Stimulated activated CD4-positive, alpha-beta T cell treated with anti-CD3 and anti-CD28 coated beads, Interleukin-4, amount 100 ng/mL, for 4 hours (primary cell): ENCODE measurements at regions not wholly inside any gene's neighbourhood (a gene's known extent, or its start where the extent isn't known, plus 50 kb on each side); places are given as distances from the start of the nearest gene placed in this dataset.
"Not testable (repeated sequence)": the region's sequence is repeated elsewhere in the genome, so short reads cannot be mapped to it uniquely, and the experiment has no call there.

Source experiments
- DNase-seq, 2 experiments: peaks; one replicate each; pipeline ENCODE4 v3.0.0-alpha.2; 2020

DNA sequence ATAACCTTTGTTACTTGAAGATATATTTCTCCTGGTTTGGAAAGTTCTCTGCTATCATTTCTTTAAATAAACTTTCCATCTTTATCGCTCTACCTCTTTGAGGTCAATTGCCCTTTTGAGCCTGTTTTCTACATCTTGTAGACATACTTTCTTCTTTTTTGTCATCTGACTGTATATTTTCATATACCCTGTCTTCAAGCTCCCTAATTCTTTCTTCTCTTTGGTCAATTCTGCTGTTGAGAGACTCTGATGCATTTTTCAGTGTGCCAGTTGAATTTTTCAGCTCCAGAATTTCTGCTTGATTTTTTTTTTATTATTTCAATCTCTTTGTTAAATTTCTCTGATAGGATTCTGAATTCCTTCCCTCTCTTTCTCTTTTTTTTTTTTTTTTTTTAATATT is 511.2 kb upstream of the GRAMD2B start:
- no peak for DNase-seq

DNA sequence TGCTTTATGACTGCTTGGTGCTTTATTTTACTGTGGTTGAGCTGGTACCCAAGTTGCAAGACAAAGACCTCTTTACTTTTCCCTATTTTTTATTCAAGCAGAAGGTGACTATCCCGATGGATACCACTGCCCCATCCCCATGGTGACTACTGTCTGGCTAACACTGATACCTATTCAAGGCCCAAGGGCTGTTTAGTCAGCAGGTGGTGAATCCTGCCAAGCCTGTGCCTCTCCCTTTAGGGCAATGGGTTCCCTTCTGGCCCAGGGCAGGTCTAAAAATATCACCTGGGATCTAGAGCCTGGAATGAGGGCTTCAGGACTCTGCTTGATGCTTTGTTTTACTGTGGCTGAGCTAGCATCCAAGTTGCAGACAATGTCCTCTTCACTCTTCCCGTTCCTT is 510.0 kb upstream of the GRAMD2B start:
- no peak for DNase-seq

DNA sequence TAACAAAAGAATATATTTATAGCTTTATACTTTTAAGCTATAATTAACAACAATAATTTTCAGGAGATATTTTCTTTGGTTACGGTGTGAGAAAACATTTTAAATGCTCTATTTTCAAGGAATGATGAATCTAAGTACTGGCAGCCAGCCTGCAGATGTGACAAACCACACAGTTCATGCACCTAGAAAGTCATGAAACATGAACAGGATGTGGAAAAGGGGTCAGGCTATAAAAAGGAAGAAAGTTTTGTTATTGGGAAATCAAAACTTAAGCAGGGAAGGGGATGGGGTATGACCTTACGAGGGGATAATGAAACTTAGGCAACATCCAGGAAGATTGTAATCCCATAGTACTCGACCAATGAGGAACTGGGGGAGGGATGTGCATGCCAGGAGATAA is 508.7 kb upstream of the GRAMD2B start:
- DNase-seq = no peak

DNA sequence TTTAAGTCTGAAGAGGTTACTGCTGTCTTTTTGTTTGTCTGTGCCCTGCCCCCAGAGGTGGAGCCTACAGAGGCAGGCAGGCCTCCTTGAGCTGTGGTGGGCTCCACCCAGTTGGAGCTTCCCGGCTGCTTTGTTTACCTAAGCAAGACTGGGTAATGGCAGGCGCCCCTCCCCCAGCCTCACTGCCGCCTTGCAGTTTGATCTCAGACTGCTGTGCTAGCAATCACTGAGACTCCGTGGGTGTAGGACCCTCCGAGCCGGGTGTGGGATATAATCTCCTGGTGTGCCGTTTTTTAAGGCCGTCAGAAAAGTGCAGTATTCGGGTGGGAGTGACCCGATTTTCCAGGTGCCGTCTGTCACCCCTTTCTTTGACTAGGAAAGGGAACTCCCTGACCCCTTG is 499.3 kb upstream of the GRAMD2B start:
- DNase-seq = not testable (repeated sequence)

DNA sequence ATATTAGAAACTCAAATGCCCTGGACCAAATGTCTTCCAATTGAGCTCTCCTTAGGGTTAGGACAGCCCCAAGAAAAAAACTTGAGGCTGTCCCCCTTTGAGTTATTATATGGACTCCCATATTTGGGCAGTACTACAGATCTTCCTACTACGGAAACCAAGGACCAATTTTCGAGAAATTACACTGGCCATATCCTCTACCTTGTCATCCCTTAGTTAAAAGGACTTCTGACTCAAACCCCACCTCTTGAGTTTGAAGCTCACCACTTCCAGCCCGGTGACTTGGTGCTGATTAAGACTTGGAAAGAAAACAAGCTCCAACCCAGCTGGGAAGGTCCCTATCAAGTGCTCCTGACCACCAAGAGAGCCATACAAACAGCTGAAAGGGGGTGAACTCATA is 497.0 kb upstream of the GRAMD2B start:
- DNase-seq = no peak

DNA sequence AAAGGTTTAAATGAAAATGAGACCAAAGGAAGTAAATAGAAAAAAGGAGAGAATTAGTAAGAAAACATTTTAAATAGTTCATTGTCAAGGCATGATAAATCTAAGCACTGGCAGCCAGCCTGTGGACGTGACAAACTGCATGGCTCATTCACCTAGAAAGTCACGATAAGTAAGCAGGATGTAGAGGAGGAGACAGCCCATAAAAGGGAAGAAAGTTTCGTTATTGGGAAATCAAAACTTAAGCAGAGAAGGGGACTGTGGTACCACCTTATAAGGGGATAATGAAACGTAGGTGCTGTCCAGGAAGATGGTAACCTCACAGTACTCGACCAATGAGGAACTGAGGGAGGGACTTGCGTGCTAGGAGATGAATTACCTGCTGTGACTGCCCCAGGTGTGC is 494.5 kb upstream of the GRAMD2B start:
- no peak for DNase-seq

DNA sequence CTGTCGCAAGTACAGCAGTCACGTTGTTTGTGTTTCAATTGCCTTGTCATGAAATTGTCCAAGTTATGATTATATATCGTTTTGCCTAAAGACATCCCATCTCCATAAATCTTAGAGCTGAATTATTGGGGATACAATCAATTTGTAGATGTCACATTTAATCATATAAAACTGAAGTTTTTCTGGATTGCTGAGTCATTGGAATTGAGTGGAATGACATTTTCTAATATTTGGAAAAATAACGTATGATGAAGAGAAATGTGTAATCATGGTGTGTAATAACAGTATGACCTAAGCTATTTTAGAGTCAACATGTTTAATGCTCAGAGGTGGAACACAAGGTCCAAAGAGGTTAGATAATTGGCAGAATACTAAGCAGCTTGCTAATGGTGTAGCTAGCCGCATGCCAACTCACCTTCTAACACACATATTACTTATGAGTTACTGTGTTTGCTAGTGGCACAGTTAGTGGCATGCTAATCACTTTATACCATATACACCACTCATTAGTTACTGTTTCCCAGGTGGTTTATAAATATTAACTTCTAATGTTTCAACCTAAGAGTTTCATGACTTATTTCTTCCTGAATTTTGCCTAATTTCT is 473.1 kb upstream of the GRAMD2B start:
- no peak for DNase-seq

DNA sequence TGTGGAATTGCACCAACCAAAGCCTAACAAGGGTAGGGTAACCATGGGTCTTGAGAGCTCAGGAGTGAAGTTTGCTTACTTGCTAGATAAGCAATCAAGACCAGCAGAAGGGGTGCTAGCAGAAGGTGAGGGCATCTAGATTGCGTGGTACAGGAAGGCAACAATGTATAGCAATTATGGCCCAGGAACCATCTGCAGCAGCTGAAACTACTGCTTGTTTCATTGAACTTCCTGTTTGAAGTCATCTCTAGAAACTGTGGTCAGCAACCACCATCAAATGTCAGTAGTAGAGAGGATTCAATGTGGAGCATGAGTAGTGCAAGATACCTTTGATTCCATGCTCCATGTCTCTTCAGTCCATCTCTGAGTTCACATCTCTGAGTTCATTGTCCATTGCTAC is 462.1 kb upstream of the GRAMD2B start:
- no peak for DNase-seq

DNA sequence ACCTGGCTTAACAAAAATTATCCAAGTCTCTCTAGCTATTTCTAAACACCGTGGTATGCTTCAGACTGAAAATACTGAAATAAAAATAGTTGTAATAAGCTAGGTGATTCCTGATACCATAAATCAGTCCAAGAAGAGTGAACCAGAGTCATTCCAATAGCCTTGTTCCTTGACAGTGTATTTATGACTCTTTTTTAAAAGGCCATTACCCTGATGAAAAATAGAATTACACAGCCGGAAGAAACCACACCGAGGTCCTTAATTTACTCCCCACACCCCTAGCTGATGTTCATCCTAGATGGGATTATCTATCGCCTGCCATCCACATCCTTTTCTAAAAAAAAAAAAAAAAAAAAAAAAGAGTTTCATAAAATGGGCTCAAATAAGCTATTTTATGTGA is 457.6 kb upstream of the GRAMD2B start:
- DNase-seq = no peak

DNA sequence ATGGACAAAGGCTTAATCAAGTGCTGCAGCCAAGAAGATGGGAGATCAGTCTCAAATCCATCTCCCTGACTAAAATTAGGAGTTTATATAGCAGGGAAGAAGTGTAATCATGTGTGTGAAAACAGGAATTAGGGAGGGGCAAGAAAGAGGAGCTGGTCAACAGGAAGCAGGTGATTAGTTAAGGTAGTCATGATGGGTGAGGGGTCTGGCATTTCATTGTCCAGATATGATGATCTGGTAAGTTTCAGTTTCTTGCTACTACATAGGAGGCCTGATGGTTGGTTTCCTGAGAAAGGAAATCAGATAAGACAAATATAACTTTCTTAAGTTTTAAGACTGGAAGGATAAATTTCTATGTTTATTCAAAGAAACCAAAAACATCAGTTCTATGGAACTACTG is 455.6 kb upstream of the GRAMD2B start:
- DNase-seq = no peak

DNA sequence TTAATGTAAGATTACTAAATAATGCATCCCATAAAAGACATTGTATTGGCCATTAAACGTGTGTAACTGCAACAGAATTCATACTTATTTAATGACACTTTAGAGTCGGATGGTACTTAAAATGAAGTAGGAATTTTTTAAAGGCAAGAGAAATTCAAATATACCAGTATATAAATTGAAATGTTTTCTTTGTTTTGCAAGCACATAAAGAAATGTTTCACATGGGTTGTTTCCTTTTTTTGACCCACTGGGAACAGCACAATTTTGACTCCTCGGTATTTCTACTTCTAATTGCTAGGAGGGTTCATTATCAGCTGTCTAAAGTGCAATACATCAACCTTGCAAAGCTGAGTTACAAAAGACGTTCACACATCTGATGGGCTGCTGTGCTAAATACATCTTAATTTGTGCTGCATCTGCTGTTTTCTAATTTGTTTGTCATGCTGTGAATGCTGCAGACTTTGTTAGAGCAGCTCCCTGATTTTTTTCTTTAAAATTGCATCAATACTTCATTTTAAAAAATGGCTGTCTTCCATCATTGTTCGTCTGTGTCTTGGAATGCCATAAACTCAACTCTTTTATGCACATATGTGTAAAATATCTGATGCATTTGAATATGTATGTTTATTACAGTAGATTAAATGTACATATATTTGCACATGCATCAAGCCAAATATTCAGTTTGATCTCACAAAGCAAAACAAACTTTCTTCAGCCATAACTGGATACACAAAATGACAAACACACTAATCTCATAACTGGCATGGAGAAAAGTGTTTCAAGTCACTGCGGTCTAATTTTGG is 454.0 kb upstream of the GRAMD2B start:
- DNase-seq = no peak

DNA sequence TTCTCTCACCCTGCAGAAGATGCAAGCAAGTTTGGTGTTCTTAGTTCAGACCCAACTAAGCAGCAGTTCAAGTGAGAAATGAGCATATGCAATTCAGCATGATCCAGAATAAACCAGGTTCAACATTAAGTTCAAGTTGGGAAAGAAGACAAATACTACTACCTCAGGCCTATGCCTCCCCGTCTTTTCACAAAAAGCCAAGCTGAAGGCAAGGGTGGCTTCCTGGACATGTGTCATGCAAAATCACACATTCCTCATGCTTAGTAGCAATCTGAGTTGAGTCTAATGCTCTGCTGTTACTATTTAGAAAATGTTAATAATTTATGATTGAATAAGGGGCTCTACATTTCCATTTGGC is 453.4 kb upstream of the GRAMD2B start:
- no peak for DNase-seq

DNA sequence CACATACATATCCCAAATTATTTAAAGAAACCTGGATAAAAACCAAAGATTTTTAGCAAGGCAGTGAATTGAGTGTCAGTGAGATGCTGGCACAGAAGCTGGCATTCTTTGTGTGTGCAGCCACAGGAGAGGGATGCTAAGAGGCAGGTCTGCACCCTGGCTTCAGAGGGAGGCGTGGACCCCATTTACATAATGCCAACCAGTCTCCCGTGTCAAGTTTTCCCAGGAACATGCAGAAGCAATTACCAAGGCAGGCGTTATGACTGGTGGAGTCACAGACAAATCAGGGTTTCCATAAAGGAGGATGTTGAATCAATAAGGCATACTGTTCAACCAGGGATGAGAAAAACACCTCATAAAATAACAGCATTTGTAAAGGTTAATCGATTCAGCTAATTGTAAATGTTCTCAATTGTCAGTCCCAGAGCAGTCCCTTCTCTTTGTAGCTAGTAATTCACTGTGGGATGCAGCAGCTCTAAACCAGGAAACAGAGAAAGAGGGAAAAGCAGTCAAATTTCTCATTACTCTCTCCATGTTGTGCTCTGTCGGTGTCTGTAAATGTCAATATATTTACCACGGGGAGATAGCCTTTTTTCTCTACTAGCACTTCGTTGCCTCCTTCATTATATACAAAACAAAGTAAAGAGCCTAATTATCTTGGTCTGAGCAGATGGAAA is 452.4 kb upstream of the GRAMD2B start:
- DNase-seq = no peak

DNA sequence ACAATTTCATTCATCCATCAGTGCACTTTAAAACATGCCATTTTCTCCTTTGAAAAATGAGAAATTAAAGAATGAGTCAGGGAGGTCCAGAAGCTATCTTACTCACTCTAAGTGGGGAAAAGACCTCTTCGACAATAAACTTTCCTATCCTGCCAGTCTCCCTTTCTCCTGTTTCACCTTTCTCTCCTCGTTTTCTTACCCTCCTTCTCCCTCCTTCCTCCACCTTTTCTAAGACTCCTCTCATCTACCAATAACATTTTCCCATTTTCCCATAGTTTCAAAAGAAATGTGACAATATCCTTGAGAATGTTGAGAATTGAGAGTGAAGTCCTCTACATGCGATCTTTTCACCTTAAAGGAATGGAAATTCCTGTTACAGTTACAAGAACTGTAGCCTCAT is 450.5 kb upstream of the GRAMD2B start:
- DNase-seq = no peak

DNA sequence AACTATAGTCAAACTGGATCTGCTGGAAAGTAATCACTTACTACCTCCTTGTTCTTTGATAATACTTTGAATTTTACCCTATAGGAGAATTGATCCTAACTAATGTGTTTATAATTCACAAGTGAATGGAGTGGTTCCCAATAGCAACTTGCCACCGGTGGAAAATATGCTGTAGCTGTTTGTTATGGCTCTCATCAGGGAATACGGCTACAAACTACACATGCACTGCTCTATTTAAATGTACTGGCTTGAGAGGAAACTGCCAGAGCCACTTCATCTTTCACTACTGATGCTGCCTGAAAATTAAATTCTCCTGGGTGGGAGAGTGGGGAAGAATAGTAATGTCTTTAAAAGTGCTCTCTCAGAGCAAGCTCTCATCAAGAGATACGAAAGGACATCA is 448.5 kb upstream of the GRAMD2B start:
- no peak for DNase-seq

DNA sequence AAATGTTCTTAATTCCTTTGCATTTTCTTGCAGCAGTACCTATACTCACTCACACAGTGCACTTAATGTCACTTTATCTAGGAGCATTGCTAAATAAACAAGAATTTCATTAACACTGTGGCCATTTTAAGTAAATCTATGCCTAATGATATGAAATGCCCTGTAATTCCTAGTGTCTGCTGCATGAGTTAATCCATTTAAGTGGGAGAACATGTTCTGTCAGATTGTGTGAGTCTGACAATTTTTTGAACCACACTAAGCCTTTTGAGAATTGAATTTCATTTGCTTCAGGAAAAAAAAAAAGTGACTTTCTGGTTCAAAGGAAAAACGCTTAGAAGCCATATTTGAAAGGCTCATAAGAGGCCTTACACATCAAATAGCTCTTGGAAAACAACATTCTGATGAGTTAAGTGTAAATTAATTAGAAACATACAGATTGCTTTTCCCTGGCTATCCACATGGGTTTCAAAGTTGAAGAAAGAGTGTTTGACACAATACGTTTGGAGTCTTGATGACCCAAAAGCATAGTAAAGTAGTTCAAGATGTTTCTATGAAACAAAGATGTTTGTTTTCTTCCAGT is 446.7 kb upstream of the GRAMD2B start:
- no peak for DNase-seq

DNA sequence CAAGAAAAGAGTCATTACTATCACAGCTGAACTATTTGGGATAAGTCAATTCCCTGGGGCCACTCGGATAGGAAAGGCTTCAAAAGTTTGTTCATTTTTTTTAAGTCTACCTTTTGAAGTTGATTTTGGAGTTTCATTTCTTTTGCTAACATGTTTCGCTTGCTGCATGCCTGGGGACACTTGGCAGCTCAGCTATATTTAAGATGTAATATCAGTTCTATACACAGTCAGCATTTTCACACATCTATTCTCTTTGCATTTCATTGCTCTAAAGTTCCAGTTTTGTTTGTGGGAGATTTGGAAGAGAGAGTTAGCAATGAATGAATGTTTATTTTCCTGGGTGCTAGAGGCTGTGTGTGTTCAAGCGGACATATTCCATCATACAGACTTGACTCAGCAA is 445.2 kb upstream of the GRAMD2B start:
- DNase-seq = no peak

DNA sequence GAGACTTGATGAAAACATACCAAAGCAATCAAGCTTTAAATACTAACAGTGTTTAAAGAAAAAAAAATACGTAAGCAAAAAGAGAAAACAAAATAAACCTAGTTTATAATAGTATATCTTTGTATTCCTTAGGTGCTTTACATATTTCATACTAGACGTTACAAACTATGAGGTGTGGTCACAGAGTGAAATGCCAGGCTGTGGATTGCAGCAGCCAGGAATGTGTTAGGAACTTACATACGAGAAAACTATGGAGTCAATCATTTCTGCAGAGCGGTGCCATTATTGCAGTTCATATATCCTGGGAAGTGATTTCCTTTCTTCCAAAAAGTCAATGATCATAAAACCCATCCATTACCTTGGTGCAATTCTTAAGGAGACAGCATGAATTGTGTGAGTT is 443.6 kb upstream of the GRAMD2B start:
- DNase-seq = no peak

DNA sequence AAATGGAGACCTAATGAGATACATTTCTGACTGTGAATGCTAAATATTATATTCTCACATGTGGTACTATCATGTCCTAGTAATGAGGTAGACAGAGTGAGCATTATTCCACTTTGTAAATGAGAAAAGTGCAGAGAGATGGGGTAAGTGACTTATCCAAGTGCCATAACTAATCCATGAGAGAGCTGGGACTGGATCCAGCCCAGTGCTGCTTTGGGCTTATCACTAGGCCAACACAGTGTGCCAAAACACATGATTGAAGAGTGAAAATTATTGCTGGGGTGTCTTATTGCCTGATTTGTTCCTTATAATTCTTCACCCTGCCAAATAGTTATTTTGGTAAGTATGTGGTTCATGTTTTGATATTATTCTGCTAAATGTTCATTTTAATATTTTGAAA is 442.2 kb upstream of the GRAMD2B start:
- DNase-seq = no peak

DNA sequence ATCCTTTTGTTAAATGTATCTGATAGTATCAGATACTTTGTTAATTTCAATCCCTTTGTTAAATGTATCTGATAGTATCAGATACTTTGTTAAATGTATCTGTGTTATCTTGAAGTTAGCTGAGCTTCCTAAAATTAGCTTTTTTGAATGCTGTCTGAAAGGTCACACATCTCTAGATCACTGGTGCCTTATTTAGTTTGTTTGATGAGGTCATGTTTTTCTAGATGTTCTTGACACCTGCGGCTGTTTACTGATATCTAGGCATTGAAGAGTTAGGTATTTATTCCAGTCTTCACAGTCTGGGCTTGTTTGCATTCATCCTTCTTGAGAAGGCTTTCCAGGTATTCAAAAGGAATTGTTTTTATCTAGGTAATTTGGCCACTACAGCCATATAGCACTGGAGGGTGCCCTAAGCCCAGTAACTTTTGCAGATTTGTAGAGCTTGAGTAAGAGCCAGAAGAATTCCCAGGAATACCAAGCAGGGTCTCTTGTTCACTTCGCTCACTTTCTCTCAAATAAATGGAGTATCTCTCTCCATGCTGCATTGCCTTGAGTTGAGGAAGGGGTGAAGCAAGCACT is 435.4 kb upstream of the GRAMD2B start:
- no peak for DNase-seq

DNA sequence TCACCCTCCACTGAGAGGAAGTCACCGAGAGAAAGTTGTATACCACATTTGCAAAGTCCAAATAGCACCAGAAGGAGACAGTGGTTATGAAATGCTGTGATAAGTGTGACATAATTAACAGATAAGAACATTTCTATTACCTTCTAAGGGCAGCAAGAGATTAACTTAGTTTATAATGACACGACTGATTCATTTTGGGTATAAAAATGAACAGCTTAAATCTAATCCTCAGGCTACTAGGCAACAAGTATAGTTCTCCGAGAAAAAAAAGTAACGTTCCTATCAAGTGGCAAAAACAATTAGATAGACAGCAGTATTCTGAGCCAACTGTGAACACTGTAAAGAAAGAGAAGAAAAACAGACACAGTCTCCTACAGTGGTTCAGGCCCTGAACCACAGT is 431.2 kb upstream of the GRAMD2B start:
- DNase-seq = no peak

DNA sequence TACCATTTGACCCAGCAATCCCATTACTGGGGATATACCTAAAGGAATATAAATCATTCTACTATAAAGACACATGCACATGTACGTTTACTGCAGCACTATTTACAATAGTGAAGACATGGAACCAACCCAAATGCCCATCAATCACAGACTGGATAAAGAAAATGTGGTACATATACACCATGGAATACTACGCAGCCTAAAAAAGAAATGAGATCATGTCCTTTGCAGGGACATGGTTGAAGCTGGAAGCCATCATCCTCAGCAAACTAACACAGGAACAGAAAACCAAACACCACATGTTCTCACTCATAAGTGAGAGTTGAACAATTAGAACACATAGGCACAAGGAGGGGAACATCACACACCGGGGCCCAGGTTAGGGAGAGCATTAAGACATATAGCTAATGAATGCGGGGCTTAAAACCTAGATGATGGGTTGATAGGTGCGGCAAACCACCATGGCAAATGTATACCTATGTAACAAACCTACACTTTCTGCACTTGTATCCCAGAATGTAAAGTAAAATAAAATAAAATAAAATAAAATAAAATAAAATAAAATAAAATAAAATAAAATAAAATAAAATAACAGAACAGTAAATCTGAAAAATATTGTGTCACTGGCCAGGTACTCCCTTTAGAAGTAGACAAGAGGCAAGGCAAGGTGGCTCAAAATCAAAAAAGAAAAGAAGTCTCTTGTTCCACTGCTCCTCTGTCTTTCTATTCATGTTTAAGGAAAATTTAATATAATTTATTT is 423.8 kb upstream of the GRAMD2B start:
- DNase-seq = not testable (repeated sequence)

DNA sequence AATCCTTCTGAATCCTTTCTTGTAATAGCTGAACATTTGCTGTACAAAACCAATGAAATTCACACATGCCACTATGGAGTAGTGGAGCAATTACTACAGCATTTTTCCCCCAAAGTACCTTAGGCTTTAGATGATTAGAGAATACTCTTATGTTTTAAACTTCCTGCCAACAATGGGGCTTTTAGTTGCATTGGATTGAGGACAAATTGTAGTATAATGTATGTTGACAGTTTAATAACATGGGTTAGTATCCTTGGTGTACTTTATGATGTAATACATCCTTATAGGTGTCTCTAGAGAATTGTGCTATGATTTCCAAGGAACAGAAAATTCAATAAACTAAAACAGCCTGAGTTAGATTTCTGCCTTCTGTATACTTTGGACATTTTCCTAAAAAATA is 422.7 kb upstream of the GRAMD2B start:
- DNase-seq = no peak
